Fibroblast of skin of right quadriceps (primary cell): ENCODE measurements at regions not wholly inside any gene's neighbourhood (a gene's known extent, or its start where the extent isn't known, plus 50 kb on each side); places are given as distances from the start of the nearest gene placed in this dataset.
"Not testable (repeated sequence)": the region's sequence is repeated elsewhere in the genome, so short reads cannot be mapped to it uniquely, and the experiment has no call there.

ENCODE experiments used
- DNase-seq: peaks from one replicate; pipeline ENCODE4 v3.0.0-alpha.2; 2013

- no peak for DNase-seq
Observed at GRCh38 chr10:131533846-131534526, 222.5 kb upstream of the TCERG1L start.

GRCh38 chr10:131534836-131535235, 223.3 kb upstream of the TCERG1L start:
- no peak for DNase-seq

GRCh38 chr10:131536676-131537075, 225.2 kb upstream of the TCERG1L start:
- no peak for DNase-seq

- DNase-seq, result no peak
Observed at GRCh38 chr10:131537281-131537680, 225.8 kb upstream of the TCERG1L start.

- DNase-seq, result no peak
Observed at GRCh38 chr10:131544495-131544894, 233.0 kb upstream of the TCERG1L start.

- DNase-seq, result no peak
Observed at GRCh38 chr10:131546086-131546810, 234.7 kb upstream of the TCERG1L start.

- no peak for DNase-seq
Observed at GRCh38 chr10:131547129-131547799, 235.7 kb upstream of the TCERG1L start.

GRCh38 chr10:131548176-131548575, 236.7 kb upstream of the TCERG1L start:
- DNase-seq, result no peak

GRCh38 chr10:131549116-131549515, 237.6 kb upstream of the TCERG1L start:
- no peak for DNase-seq

GRCh38 chr10:131553121-131553520, 241.6 kb upstream of the TCERG1L start:
- no peak for DNase-seq

GRCh38 chr10:131553581-131553980, 242.1 kb upstream of the TCERG1L start:
- DNase-seq, result no peak

GRCh38 chr10:131554821-131555220, 243.3 kb upstream of the TCERG1L start:
- no peak for DNase-seq

- no peak for DNase-seq
Observed at GRCh38 chr10:131555406-131555805, 243.9 kb upstream of the TCERG1L start.

- DNase-seq, result no peak
Observed at GRCh38 chr10:131556061-131556896, 244.8 kb upstream of the TCERG1L start.

GRCh38 chr10:131556897-131557495, 245.5 kb upstream of the TCERG1L start:
- DNase-seq, result no peak

GRCh38 chr10:131557956-131558355, 246.4 kb upstream of the TCERG1L start:
- not testable (repeated sequence) for DNase-seq

GRCh38 chr10:131559450-131559911, 248.0 kb upstream of the TCERG1L start:
- no peak for DNase-seq

GRCh38 chr10:131560166-131560565, 248.6 kb upstream of the TCERG1L start:
- no peak for DNase-seq

- DNase-seq, result no peak
Observed at GRCh38 chr10:131560706-131561355, 249.3 kb upstream of the TCERG1L start.

- no peak for DNase-seq
Observed at GRCh38 chr10:131561897-131562296, 250.4 kb upstream of the TCERG1L start.

- DNase-seq, result no peak
Observed at GRCh38 chr10:131563411-131563810, 251.9 kb upstream of the TCERG1L start.
